Amniotic stem cell (primary cell): ENCODE measurements at regions not wholly inside any gene's neighbourhood (a gene's known extent, or its start where the extent isn't known, plus 50 kb on each side); places are given as distances from the start of the nearest gene placed in this dataset.
"Not testable (repeated sequence)": the region's sequence is repeated elsewhere in the genome, so short reads cannot be mapped to it uniquely, and the experiment has no call there.

Experiments used
- DNase-seq: peaks from one replicate; lab custom pipeline; 2025; lab: John Stamatoyannopoulos, UW

- DNase-seq: no peak
Observed at GRCh38 chr21:14613486-14614224, 67.5 kb upstream of the SAMSN1 start.

- DNase-seq: not testable (repeated sequence)
Observed at GRCh38 chr21:14610119-14610518, 64.0 kb upstream of the SAMSN1 start.

GRCh38 chr21:14609274-14609673 is 63.2 kb upstream of the SAMSN1 start:
- no peak for DNase-seq

- no peak for DNase-seq
Observed at GRCh38 chr21:14607262-14607661, 61.1 kb upstream of the SAMSN1 start.

GRCh38 chr21:14603202-14603601 is 57.1 kb upstream of the SAMSN1 start:
- DNase-seq: no peak

GRCh38 chr21:14602382-14602958 is 56.4 kb upstream of the SAMSN1 start:
- no peak for DNase-seq

GRCh38 chr21:14600569-14601297 is 54.6 kb upstream of the SAMSN1 start:
- no peak for DNase-seq

GRCh38 chr21:14598065-14598464 is 52.0 kb upstream of the SAMSN1 start:
- DNase-seq: no peak
